GM21360 (cell line): ENCODE measurements at regions not wholly inside any gene's neighbourhood (a gene's known extent, or its start where the extent isn't known, plus 50 kb on each side); places are given as distances from the start of the nearest gene placed in this dataset.
A peak's percentile ranks its signal among the peaks of the same experiment; 100 is the strongest.

ENCODE experiments used
- ATAC-seq: cut with Tn5 transposase; IDR thresholded peaks from one replicate; pipeline ENCODE4 v1.9.1; 2021; ENCODE audit warnings: mild to moderate bottlenecking, moderate library complexity; ENCODE audit not compliant: unreplicated experiment

DNA sequence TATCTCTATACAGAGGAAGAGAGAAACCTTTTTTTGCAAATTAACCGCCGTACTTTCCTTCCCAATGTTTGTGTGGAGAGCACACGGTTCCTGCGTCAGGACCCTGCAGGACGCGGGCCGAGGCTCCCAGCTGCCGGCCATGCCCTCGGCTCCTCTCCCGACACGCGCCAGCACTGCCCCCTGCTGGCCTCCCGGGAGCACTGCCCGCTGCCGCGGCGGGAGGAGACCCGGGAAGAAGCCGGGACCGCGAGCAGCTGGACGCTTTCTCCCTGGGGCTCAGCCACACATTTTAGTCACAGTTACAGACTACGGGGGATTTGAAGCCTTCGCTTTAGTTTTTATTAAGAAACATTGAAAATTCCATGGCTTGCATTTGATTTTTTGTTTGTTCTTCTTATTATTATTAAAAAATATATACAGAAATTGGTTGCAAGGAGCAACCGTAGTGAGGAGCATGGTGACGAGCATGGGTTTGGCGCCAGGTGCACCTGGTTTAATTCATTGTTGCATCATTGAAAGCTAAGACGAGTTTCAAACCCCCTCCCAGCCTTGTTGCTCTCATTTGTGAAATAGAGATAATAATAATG is 401.2 kb downstream of the GALR1 start:
- peak; percentile 87 for ATAC-seq

- ATAC-seq = no peak
Observed at GRCh38 chr18:77651441-77651840, 401.8 kb downstream of the GALR1 start.

GRCh38 chr18:77653792-77654191 is 404.1 kb downstream of the GALR1 start:
- ATAC-seq = no peak

- ATAC-seq = no peak
Observed at GRCh38 chr18:77654302-77654701, 404.7 kb downstream of the GALR1 start.

DNA sequence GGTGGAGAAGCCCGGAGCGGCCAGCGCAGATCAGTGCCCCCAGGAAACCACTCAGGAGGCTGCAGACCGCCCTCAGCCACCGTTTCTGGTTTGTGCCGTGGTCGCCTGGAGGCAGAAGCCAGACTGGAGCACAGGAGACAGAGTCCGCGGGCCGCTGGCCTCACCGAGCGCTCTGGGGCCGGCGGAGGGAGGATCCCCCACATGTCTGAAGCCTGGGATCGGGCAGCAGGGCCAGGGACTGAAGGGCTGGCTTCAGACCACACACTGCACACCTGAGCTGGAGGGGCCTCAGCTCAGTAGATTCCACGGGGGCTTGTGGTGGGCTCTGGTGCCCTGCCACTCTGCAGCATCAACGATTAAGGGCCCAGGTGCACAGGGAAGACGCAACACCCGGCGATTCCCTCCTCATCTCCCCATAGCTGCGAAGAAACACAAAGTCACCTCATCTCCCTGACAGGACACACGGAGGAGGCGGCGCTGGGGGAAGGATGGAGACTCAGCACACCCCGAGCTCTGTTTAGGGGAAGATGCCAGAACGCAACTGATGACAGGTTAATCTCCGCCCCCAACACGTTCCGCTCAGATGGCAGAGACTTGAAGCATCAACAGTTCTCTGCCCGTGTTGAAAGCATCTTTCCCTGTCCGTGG is 408.1 kb downstream of the GALR1 start:
- no peak for ATAC-seq

DNA sequence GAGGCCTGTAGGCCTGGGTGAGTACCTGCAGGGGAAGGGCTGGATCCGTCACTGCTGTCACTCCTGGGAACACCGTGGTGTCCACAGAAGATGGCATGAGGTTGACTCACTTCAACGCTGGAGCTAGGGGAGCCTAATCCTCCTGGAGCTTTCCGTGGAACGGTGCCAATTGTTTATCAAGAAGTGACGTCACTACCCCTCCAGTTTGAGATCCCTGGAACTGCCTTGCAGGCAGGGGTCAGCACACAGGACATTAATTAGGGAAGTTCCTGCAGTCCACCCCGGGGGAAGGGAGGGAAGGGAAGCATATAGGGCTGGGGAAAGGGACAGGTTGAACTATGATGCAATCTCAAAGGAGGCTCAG is 408.6 kb downstream of the GALR1 start:
- ATAC-seq = no peak

- no peak for ATAC-seq
Observed at GRCh38 chr18:77658751-77659448, 409.3 kb downstream of the GALR1 start.

DNA sequence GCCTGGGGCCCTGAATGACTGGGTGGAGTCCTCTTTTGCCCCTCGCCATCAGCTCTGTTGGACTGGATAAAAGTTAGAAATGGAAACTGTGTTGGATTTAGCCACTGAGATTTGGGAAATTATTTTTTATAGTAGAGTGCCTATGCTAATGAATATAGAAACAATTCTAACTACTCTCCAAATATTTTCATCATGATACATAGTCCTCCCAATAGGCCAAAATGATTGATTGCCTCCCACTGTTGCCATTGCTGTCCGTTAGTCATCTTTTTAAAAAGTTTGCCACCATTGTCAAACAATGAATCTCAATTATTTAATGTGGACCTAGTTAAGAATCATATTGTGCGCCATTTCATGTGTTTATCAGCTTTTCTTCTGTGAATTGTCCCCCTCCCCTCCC is 417.0 kb downstream of the GALR1 start:
- ATAC-seq = no peak

GRCh38 chr18:77668219-77668618 is 418.6 kb downstream of the GALR1 start:
- ATAC-seq = no peak

DNA sequence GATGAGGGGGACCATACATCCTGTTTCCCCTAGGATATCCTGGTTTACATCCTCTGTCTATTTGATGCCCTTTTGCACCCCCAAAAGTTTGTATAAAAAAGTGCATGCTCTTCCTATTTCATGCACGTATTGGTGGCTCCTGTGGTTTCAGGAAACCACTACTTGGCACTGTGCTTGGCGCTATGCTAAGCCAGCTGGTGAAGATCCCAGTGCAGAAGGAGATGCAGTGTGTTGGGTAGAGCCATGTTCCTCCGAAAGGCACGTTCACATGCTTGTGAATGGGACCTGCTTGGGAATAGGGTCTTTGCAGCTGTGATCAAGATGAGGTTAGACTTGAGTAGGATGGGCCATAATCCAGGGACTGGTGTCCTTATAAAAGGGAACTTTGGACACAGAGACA is 419.7 kb downstream of the GALR1 start:
- ATAC-seq = no peak

GRCh38 chr18:77671456-77672167 is 422.0 kb downstream of the GALR1 start:
- ATAC-seq = no peak

GRCh38 chr18:77676910-77677309 is 427.3 kb downstream of the GALR1 start:
- no peak for ATAC-seq

DNA sequence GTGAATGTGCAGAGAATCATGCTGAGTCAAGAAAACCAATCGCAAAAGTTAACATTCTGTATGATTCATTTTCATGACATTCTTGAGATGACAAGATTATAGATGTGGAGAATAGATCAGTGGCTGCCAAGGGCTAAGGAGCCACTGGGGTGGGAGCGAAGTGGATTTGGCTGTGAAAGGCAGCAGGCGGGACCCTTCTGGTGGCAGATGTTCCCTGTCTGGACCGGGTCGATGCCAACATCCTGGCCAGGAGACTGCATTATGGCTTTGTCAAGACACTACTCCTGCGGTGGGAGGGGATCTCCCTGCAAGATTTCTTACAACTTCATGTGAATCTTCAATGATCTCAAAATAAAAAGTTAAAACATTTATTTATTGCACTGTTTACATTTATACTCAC is 427.9 kb downstream of the GALR1 start:
- ATAC-seq = no peak

- no peak for ATAC-seq
Observed at GRCh38 chr18:77679869-77680268, 430.2 kb downstream of the GALR1 start.

DNA sequence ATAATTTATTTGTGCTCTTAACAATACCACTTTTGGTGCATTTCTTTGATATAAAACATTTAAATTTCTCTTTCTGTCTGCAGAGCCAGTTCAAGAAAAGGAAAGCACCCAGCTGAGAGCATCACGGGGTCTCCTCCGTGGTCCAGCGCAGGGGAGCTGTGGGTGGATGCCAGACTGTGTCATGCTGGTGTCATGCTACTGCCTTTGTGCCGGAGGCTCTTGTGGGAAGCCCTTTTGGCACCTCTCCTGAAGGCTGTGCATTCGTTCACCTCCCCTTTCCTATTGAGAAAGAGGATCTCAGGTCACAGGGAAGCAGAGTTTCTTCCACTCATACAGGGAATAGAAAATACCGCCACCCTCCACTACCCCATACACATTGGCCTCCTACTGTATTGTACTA is 450.4 kb downstream of the GALR1 start:
- ATAC-seq = no peak

GRCh38 chr18:77701977-77702376 is 452.3 kb downstream of the GALR1 start:
- ATAC-seq = no peak

GRCh38 chr18:77702686-77703085 is 453.0 kb downstream of the GALR1 start:
- ATAC-seq = no peak

- no peak for ATAC-seq
Observed at GRCh38 chr18:77705301-77705700, 455.7 kb downstream of the GALR1 start.

GRCh38 chr18:77708826-77709506 is 459.3 kb downstream of the GALR1 start:
- peak; percentile 83 for ATAC-seq

DNA sequence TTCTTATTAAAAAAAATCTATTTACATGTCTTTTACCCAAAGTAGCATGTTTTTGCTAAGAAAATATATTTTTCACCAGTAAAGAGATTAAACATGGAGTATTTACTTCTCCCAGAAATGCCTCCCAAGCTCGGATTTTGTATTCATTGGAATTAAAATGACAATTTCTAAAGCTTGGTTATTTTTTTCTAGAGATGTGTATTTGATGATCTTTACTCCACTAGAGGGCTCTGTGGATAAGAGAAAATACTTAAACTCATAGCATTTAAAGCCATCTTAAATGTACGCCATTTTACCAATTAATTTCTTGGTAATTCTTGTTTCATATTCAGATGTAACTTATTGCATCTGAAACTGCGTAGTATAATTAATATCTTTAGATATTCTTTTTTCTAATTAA is 461.4 kb downstream of the GALR1 start:
- ATAC-seq = no peak

DNA sequence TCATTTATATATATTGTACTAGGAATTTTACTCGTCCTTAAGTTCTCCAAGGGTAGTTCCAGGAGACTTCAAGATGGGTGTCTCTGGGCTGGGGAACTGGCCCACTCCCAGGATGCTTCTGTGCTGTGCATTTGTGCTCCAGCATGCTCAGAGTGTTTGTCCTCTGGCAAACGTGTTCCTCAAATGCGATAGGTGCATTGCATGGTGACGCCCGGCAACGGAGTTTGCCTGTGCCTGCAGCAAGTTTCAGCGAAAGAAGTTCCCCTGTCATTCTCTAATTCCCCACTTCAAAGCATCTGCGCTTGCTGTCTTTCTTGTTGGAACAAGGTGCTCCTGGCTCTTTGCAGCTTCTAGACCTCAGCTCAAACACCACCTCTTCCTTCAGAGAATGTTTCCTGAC is 465.1 kb downstream of the GALR1 start:
- ATAC-seq = no peak
